Liver (tissue), 3 donors: ENCODE measurements at regions not wholly inside any gene's neighbourhood (a gene's known extent, or its start where the extent isn't known, plus 50 kb on each side); places are given as distances from the start of the nearest gene placed in this dataset.

ENCODE experiments used
- CTCF ChIP-seq: fragments of 150-350 bp; IDR thresholded peaks from 2 replicates; pipeline ENCODE4 v1.5.1; 2017; ENCODE audit warnings: improper control_type of control experiment, low read depth, low read length; ENCODE audit not compliant: missing input control
- EGR1 ChIP-seq, 2 donors: IDR thresholded peaks; 2 replicates each; pipeline ENCODE4 v1.6.1; 2016 to 2018; ENCODE audit warnings: antibody characterized with exemption in 2 of 2, low read depth in 2 of 2
- FOXA1 ChIP-seq: IDR thresholded peaks from 2 replicates; pipeline ENCODE4 v1.6.1; 2016; ENCODE audit warnings: antibody characterized with exemption
- RAD21 ChIP-seq, 2 donors: IDR thresholded peaks; 2 replicates each; pipeline ENCODE4 v1.6.1; 2016; ENCODE audit warnings: antibody characterized with exemption in 2 of 2, mild to moderate bottlenecking in 2 of 2
- RXRA ChIP-seq, 2 donors: IDR thresholded peaks; 2 replicates each; pipeline ENCODE4 v1.6.1; 2017 to 2018; ENCODE audit warnings: antibody characterized with exemption in 2 of 2, mild to moderate bottlenecking in 1 of 2
- TAF1 ChIP-seq: conservative IDR thresholded peaks from 2 replicates; pipeline ENCODE4 v1.6.1; 2016; ENCODE audit warnings: antibody characterized with exemption, mild to moderate bottlenecking
- YY1 ChIP-seq: IDR thresholded peaks from 2 replicates; pipeline ENCODE4 v1.6.1; 2016; ENCODE audit warnings: antibody characterized with exemption, mild to moderate bottlenecking
- ZBTB33 ChIP-seq: IDR thresholded peaks from 2 replicates; pipeline ENCODE4 v1.6.1; 2016; ENCODE audit warnings: antibody characterized with exemption
- donor health status: healthy.
- donor health status: healthy.

- TF ChIP-seq CTCF (no peak), ZBTB33 (no peak), YY1 (no peak), RXRA (IDR thresholded peaks at IDR 0.05) (no peak), FOXA1 (no peak), EGR1 (IDR thresholded peaks at IDR 0.05; ENCODE audit: low read depth in 2 of 2) (no peak), RAD21 (IDR thresholded peaks at IDR 0.05) (no peak), TAF1 (no peak)
These were observed 932.2 kb upstream of the FANCL start for GRCh38 chr2:59173325-59173724.
